Liver (tissue), 8 donors: ENCODE measurements at regions not wholly inside any gene's neighbourhood (a gene's known extent, or its start where the extent isn't known, plus 50 kb on each side); places are given as distances from the start of the nearest gene placed in this dataset.

Source experiments
- DNase-seq: peaks from one replicate; pipeline ENCODE4 v3.0.0-alpha.2; 2017; ENCODE audit warnings: low spot score
- H3K27ac ChIP-seq, 2 donors: one replicate each; pipeline ENCODE4 v1.7.0; 2013; ENCODE audit warnings: inconsistent platforms in 2 of 2, low read length in 2 of 2, control low read depth in 1 of 2, low read depth in 1 of 2, mild to moderate bottlenecking in 1 of 2
- H3K27me3 ChIP-seq, 4 donors: one replicate each; pipeline versions ENCODE4 v1.6.1 to v1.7.0; 2013; ENCODE audit warnings: low read length in 3 of 4, inconsistent platforms in 1 of 4, mild to moderate bottlenecking in 1 of 4, moderate library complexity in 1 of 4; ENCODE audit not compliant: control insufficient read depth in 4 of 4, insufficient read depth in 4 of 4
- H3K36me3 ChIP-seq, 4 donors: one replicate each; pipeline versions ENCODE4 v1.6.1 to v1.7.0; 2013; ENCODE audit warnings: low read length in 3 of 4, mild to moderate bottlenecking in 3 of 4, low read depth in 1 of 4, moderate library complexity in 1 of 4; ENCODE audit not compliant: control insufficient read depth in 4 of 4, insufficient read depth in 3 of 4
- H3K4me1 ChIP-seq, 4 donors: one replicate each; pipeline versions ENCODE4 v1.6.1 to v1.7.0; 2013; ENCODE audit warnings: low read length in 3 of 4, mild to moderate bottlenecking in 3 of 4, moderate library complexity in 1 of 4; ENCODE audit not compliant: control insufficient read depth in 4 of 4, insufficient read depth in 4 of 4
- H3K4me3 ChIP-seq, 3 donors: one replicate each; pipeline versions ENCODE4 v1.6.1 to v1.7.0; 2013; ENCODE audit warnings: low read length in 3 of 3, control low read depth in 1 of 3, low read depth in 1 of 3, mild to moderate bottlenecking in 1 of 3
- H3K9ac ChIP-seq, 2 donors: one replicate each; pipeline ENCODE4 v1.7.0; 2013; ENCODE audit warnings: low read length in 2 of 2, mild to moderate bottlenecking in 2 of 2, moderate library complexity in 2 of 2, control low read depth in 1 of 2, low read depth in 1 of 2
- H3K9me3 ChIP-seq, 4 donors: one replicate each; pipeline versions ENCODE4 v1.6.1 to v1.7.0; 2013; ENCODE audit warnings: low read length in 3 of 4; ENCODE audit not compliant: control insufficient read depth in 4 of 4
- CTCF ChIP-seq: fragments of 150-350 bp; IDR thresholded peaks from 2 replicates; pipeline ENCODE4 v1.5.1; 2017; ENCODE audit warnings: improper control_type of control experiment, low read depth, low read length; ENCODE audit not compliant: missing input control
- EGR1 ChIP-seq, 2 donors: IDR thresholded peaks; 2 replicates each; pipeline ENCODE4 v1.6.1; 2016 to 2018; ENCODE audit warnings: antibody characterized with exemption in 2 of 2, low read depth in 2 of 2
- FOXA1 ChIP-seq: IDR thresholded peaks from 2 replicates; pipeline ENCODE4 v1.6.1; 2016; ENCODE audit warnings: antibody characterized with exemption
- FOXA2 ChIP-seq: IDR thresholded peaks from 2 replicates; pipeline ENCODE4 v1.6.1; 2016; ENCODE audit warnings: antibody characterized with exemption
- GABPA ChIP-seq, 2 donors: IDR thresholded peaks in 1 of 2; conservative IDR thresholded peaks in 1 of 2; 2 replicates each; pipeline ENCODE4 v1.6.1; 2016; ENCODE audit warnings: antibody characterized with exemption in 2 of 2, mild to moderate bottlenecking in 1 of 2, moderate library complexity in 1 of 2
- HNF4A ChIP-seq, 2 donors: conservative IDR thresholded peaks; 2 replicates each; pipeline ENCODE4 v1.6.1; 2016; ENCODE audit warnings: antibody characterized with exemption in 2 of 2, mild to moderate bottlenecking in 2 of 2
- JUND ChIP-seq, 2 donors: IDR thresholded peaks; 2 replicates each; pipeline ENCODE4 v1.6.1; 2016; ENCODE audit warnings: antibody characterized with exemption in 2 of 2
- MAX ChIP-seq: IDR thresholded peaks from 2 replicates; pipeline ENCODE4 v1.6.1; 2016; ENCODE audit warnings: antibody characterized with exemption
- NR2F2 ChIP-seq: IDR thresholded peaks from 2 replicates; pipeline ENCODE4 v1.6.1; 2016; ENCODE audit warnings: antibody characterized with exemption
- RAD21 ChIP-seq, 2 donors: IDR thresholded peaks; 2 replicates each; pipeline ENCODE4 v1.6.1; 2016; ENCODE audit warnings: antibody characterized with exemption in 2 of 2, mild to moderate bottlenecking in 2 of 2
- REST ChIP-seq: IDR thresholded peaks from 2 replicates; pipeline ENCODE4 v1.6.1; 2016; ENCODE audit warnings: antibody characterized with exemption, mild to moderate bottlenecking
- TAF1 ChIP-seq: conservative IDR thresholded peaks from 2 replicates; pipeline ENCODE4 v1.6.1; 2016; ENCODE audit warnings: antibody characterized with exemption, mild to moderate bottlenecking
- YY1 ChIP-seq: IDR thresholded peaks from 2 replicates; pipeline ENCODE4 v1.6.1; 2016; ENCODE audit warnings: antibody characterized with exemption, mild to moderate bottlenecking
- WGBS: extraction: QIAGEN DNeasy Blood & Tissue Kit; methylation state at CpG from one replicate; pipeline ENCODE4 v1.1.7; 2013; 5-methylcytosine and 5-hydroxymethylcytosine counted together
- TF ChIP-seq, protein P1 (sequence below): IDR thresholded peaks from 2 replicates; pipeline ENCODE4 v1.6.1; 2016; ENCODE audit warnings: antibody characterized with exemption
- TF ChIP-seq, protein P2 (sequence below): IDR thresholded peaks from 2 replicates; pipeline ENCODE4 v1.6.1; 2016; ENCODE audit warnings: antibody characterized with exemption
- donor health status: healthy.
- donor health status: healthy.
- donor health status: healthy.
- donor health status: healthy.
- donor health status: healthy.

GRCh38 chr5:51832934-51833470, 449.8 kb downstream of the ISL1 start:
- no peak for DNase-seq
- H3K36me3 ChIP-seq = no peaks in the 10 kb centered on the region
- no peaks in the 10 kb centered on the region for H3K4me1 ChIP-seq
- no peaks in the 10 kb centered on the region for H3K27me3 ChIP-seq
- no peak overlapping the region for H3K27ac ChIP-seq
- H3K9ac ChIP-seq = no peak overlapping the region
- no peaks in the 10 kb centered on the region for H3K9me3 ChIP-seq
- TF ChIP-seq FOXA2 = no peak
- no peak for TF ChIP-seq REST
- TF ChIP-seq, protein P1, sequence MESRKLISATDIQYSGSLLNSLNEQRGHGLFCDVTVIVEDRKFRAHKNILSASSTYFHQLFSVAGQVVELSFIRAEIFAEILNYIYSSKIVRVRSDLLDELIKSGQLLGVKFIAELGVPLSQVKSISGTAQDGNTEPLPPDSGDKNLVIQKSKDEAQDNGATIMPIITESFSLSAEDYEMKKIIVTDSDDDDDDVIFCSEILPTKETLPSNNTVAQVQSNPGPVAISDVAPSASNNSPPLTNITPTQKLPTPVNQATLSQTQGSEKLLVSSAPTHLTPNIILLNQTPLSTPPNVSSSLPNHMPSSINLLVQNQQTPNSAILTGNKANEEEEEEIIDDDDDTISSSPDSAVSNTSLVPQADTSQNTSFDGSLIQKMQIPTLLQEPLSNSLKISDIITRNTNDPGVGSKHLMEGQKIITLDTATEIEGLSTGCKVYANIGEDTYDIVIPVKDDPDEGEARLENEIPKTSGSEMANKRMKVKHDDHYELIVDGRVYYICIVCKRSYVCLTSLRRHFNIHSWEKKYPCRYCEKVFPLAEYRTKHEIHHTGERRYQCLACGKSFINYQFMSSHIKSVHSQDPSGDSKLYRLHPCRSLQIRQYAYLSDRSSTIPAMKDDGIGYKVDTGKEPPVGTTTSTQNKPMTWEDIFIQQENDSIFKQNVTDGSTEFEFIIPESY = no peak
- TF ChIP-seq JUND (IDR thresholded peaks at IDR 0.05) = no peak
- TF ChIP-seq, protein P2, sequence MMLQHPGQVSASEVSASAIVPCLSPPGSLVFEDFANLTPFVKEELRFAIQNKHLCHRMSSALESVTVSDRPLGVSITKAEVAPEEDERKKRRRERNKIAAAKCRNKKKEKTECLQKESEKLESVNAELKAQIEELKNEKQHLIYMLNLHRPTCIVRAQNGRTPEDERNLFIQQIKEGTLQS = no peak
- no peak for TF ChIP-seq GABPA (IDR thresholded peaks at IDR 0.05 in 1 of 2, conservative IDR thresholded peaks at IDR 0.05 in 1 of 2)
- TF ChIP-seq RAD21 (IDR thresholded peaks at IDR 0.05) = no peak
- TF ChIP-seq HNF4A (conservative IDR thresholded peaks at IDR 0.05) = no peak
- TF ChIP-seq TAF1 = no peak
- TF ChIP-seq FOXA1 = no peak
- TF ChIP-seq EGR1 (IDR thresholded peaks at IDR 0.05; ENCODE audit: low read depth in 2 of 2) = no peak
- TF ChIP-seq NR2F2 = no peak
- TF ChIP-seq YY1 = no peak
- H3K4me3 ChIP-seq = no peak overlapping the region
- 75% methylated on average over 5 of the region's 5 CpGs for WGBS

DNA sequence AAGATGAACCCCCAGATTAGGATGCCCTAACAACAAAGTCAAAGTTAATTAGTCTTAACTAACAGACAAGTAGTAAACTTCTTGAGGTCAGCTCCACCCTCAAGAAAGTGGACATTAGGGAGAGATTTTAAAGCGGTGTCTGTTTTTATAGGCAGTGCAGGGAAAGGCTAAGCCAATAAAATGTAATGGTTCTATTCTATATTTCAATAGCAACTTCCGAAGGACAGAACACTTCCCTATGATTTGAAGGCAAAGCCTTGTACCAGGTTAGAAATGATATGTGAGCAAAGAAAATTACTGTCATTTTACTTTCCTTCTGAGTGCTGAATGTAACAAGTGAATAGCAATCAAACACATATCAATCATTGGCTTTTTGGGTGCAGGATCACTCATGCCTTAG, 455.2 kb downstream of the ISL1 start:
- no peak overlapping the region for H3K27ac ChIP-seq
- H3K4me3 ChIP-seq = no peak overlapping the region
- no peak for DNase-seq
- H3K36me3 ChIP-seq = no peaks in the 10 kb centered on the region
- no peaks in the 10 kb centered on the region for H3K27me3 ChIP-seq
- no peak overlapping the region for H3K9ac ChIP-seq
- no peaks in the 10 kb centered on the region for H3K4me1 ChIP-seq
- H3K9me3 ChIP-seq = no peaks in the 10 kb centered on the region
- 72% methylated on average over 2 of the region's 2 CpGs for WGBS
- TF ChIP-seq CTCF (no peak), FOXA1 (no peak), MAX (no peak), HNF4A (conservative IDR thresholded peaks at IDR 0.05) (no peak)
